Chondrocyte (in vitro differentiated cells): ENCODE measurements at regions not wholly inside any gene's neighbourhood (a gene's known extent, or its start where the extent isn't known, plus 50 kb on each side); places are given as distances from the start of the nearest gene placed in this dataset.

Source experiments
- DNase-seq: peaks from one replicate; pipeline ENCODE4 v3.0.0; 2021; ENCODE audit warnings: mixed read lengths, low spot score
- H3K27ac Mint-ChIP-seq: one replicate; pipeline ENCODE4 v1.8.0; 2021; ENCODE audit warnings: mild to moderate bottlenecking, moderate library complexity, mixed read lengths; ENCODE audit not compliant: unreplicated experiment
- H3K27me3 Mint-ChIP-seq: 2 replicates; pipeline ENCODE4 v1.8.0; 2021; ENCODE audit warnings: low read depth, mixed read lengths
- H3K36me3 Mint-ChIP-seq: 2 replicates; pipeline ENCODE4 v1.8.0; 2021; ENCODE audit warnings: low read depth, mixed read lengths
- H3K4me1 Mint-ChIP-seq: 2 replicates; pipeline ENCODE4 v1.8.0; 2021; ENCODE audit warnings: low read depth, mild to moderate bottlenecking, mixed read lengths
- H3K4me3 Mint-ChIP-seq: one replicate; pipeline ENCODE4 v1.8.0; 2021; ENCODE audit warnings: mild to moderate bottlenecking, moderate library complexity, mixed read lengths; ENCODE audit not compliant: unreplicated experiment
- H3K9me3 Mint-ChIP-seq: 2 replicates; pipeline ENCODE4 v1.8.0; 2021; ENCODE audit warnings: low read depth, mixed read lengths
- TF ChIP-seq, protein P1 (sequence below): fragments of 200-600 bp; sonication (generic); IDR thresholded peaks from 2 replicates; pipeline ENCODE4 v1.5.0; 2021; ENCODE audit warnings: antibody characterized with exemption, mild to moderate bottlenecking, moderate library complexity

DNA sequence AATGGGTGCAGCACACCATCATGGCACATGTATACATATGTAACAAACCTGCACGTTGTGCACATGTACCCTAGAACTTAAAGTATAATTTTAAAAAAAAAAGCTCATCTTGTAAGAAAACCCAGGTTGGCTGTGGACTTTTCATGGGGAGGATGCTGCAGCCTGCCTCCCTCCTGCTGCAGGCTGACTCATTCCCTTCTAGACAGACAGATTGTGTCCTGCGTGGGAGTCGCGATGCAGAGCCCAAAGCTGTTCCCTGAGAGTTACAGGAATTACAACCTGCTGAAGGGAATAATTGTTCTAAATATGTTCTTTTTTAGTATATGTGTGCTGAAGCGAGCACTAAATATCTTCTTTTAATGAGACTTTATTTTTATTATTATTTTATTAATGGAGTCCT, 93.2 kb downstream of the TBX19 start:
- H3K4me1 Mint-ChIP-seq, result no peaks in the 10 kb centered on the region

DNA sequence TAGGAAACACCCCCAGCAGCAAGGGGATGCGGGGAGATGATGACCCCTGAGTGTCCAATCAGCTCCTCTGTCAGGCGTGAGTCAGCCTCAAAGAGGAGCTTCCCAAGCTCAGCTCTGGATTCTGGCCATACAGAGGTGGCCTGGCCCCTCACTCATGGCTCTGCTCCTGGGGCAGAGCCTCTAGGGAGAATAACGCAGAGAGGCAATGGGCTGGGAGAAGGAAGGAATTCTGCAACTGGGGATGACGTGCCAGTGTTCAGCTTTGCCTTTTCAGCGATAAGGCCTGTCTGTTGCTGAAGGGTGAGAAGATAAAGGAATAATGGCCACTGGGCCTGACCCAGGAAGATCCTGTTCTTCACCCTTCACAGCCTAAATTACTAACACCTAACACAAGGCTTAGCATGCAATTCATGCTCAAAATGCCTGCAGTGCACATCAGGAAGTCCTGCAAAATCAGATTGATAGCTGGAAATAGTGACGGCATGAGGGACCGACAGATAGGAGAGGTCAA, 92.2 kb downstream of the TBX19 start:
- Mint-ChIP-seq H3K36me3 (no peaks in the 10 kb centered on the region), H3K27ac (no peak overlapping the region), H3K9me3 (no peaks in the 10 kb centered on the region), H3K27me3 (peaks cover 13% of the 10 kb centered on the region), H3K4me3 (no peak overlapping the region), H3K4me1 (no peaks in the 10 kb centered on the region)
- TF ChIP-seq, protein P1, sequence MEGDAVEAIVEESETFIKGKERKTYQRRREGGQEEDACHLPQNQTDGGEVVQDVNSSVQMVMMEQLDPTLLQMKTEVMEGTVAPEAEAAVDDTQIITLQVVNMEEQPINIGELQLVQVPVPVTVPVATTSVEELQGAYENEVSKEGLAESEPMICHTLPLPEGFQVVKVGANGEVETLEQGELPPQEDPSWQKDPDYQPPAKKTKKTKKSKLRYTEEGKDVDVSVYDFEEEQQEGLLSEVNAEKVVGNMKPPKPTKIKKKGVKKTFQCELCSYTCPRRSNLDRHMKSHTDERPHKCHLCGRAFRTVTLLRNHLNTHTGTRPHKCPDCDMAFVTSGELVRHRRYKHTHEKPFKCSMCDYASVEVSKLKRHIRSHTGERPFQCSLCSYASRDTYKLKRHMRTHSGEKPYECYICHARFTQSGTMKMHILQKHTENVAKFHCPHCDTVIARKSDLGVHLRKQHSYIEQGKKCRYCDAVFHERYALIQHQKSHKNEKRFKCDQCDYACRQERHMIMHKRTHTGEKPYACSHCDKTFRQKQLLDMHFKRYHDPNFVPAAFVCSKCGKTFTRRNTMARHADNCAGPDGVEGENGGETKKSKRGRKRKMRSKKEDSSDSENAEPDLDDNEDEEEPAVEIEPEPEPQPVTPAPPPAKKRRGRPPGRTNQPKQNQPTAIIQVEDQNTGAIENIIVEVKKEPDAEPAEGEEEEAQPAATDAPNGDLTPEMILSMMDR, result no peak
- DNase-seq, result no peak

More for the DNA sequence above, 93.2 kb downstream of the TBX19 start:
- Mint-ChIP-seq H3K4me3 (no peak overlapping the region), H3K27ac (no peak overlapping the region), H3K27me3 (peaks cover 7% of the 10 kb centered on the region), H3K9me3 (no peaks in the 10 kb centered on the region), H3K36me3 (no peaks in the 10 kb centered on the region)
- no peak for DNase-seq
- TF ChIP-seq, protein P1, result no peak

DNA sequence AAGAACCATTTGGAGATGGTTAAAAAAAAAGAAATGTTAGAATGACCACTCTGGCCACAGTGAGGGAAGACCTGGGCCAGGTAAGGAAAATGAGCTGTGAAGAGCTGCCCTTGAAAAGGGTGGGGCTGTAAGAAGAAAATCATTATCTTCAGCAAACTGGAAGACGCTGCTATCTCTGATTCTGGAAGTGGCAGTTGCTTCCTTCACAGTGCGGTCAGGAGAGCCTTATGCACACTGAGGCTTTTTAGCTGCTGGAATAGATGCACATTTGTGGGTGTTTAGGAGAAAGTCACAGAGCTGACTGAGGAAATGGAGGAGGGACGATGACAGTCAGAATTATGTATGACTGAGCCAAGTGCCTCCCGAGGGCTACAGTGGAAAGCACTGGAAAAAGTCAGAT, 91.6 kb downstream of the TBX19 start:
- Mint-ChIP-seq H3K27ac (no peak overlapping the region), H3K4me1 (no peaks in the 10 kb centered on the region), H3K27me3 (peaks cover 15% of the 10 kb centered on the region), H3K4me3 (no peak overlapping the region), H3K9me3 (no peaks in the 10 kb centered on the region), H3K36me3 (no peaks in the 10 kb centered on the region)
- DNase-seq, result no peak
- TF ChIP-seq, protein P1, result no peak

DNA sequence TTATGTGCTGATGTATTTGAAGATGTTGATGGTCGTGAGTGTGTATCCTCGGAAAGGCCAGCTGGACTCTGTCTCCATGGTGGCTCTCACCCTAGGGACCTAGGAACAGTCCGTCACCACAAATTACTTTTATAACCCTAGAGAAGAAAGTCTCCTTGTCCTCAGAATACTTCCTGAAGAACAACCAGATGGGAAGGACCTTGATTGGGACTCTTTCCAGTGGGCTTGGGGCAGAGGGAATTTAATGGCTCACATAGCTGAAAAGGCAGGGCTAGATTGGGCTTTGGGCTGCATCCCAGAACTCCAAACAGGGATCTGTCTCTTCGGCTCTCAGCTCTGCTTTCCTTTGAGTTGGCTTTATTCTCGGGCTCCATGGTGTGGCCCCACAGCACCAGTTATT, 90.8 kb downstream of the TBX19 start:
- H3K36me3 Mint-ChIP-seq, result peaks cover 2% of the 10 kb centered on the region
- DNase-seq, result no peak
- no peaks in the 10 kb centered on the region for H3K9me3 Mint-ChIP-seq
- peaks cover 15% of the 10 kb centered on the region for H3K27me3 Mint-ChIP-seq
- no peak overlapping the region for H3K4me3 Mint-ChIP-seq
- H3K4me1 Mint-ChIP-seq, result no peaks in the 10 kb centered on the region
- no peak overlapping the region for H3K27ac Mint-ChIP-seq
- TF ChIP-seq, protein P1, result no peak

DNA sequence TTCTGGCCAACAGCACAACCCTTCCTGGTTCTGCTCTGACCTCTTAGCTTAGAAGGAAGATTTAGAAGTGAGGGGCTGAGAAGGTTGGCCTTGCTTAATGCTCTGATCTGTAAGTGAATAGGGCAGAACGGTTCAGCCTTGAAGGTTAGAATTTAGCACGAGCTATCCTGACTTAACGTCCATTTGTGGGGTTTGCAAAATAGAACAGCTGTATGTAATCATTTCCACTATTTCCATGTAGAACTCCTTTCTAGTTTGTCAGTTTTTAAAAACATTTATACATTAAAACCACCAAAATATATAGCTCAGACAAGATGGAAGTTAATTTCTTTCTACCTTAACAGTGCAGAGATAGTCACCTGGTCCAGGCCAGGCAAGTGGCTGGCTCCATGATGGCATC, 89.9 kb downstream of the TBX19 start:
- H3K27me3 Mint-ChIP-seq, result peaks cover 15% of the 10 kb centered on the region
- H3K4me1 Mint-ChIP-seq, result no peaks in the 10 kb centered on the region
- H3K27ac Mint-ChIP-seq, result no peak overlapping the region
- TF ChIP-seq, protein P1, result no peak
- H3K9me3 Mint-ChIP-seq, result no peaks in the 10 kb centered on the region
- H3K36me3 Mint-ChIP-seq, result peaks cover 2% of the 10 kb centered on the region
- DNase-seq, result no peak
- no peak overlapping the region for H3K4me3 Mint-ChIP-seq
